Liver (tissue), 7 donors: ENCODE measurements at regions not wholly inside any gene's neighbourhood (a gene's known extent, or its start where the extent isn't known, plus 50 kb on each side); places are given as distances from the start of the nearest gene placed in this dataset.

Experiments used
- DNase-seq: peaks from one replicate; pipeline ENCODE4 v3.0.0-alpha.2; 2017; ENCODE audit warnings: low spot score
- H3K27ac ChIP-seq, 2 donors: one replicate each; pipeline ENCODE4 v1.7.0; 2013; ENCODE audit warnings: inconsistent platforms in 2 of 2, low read length in 2 of 2, control low read depth in 1 of 2, low read depth in 1 of 2, mild to moderate bottlenecking in 1 of 2
- H3K27me3 ChIP-seq, 4 donors: one replicate each; pipeline versions ENCODE4 v1.6.1 to v1.7.0; 2013; ENCODE audit warnings: low read length in 3 of 4, inconsistent platforms in 1 of 4, mild to moderate bottlenecking in 1 of 4, moderate library complexity in 1 of 4; ENCODE audit not compliant: control insufficient read depth in 4 of 4, insufficient read depth in 4 of 4
- H3K36me3 ChIP-seq, 4 donors: one replicate each; pipeline versions ENCODE4 v1.6.1 to v1.7.0; 2013; ENCODE audit warnings: low read length in 3 of 4, mild to moderate bottlenecking in 3 of 4, low read depth in 1 of 4, moderate library complexity in 1 of 4; ENCODE audit not compliant: control insufficient read depth in 4 of 4, insufficient read depth in 3 of 4
- H3K4me1 ChIP-seq, 4 donors: one replicate each; pipeline versions ENCODE4 v1.6.1 to v1.7.0; 2013; ENCODE audit warnings: low read length in 3 of 4, mild to moderate bottlenecking in 3 of 4, moderate library complexity in 1 of 4; ENCODE audit not compliant: control insufficient read depth in 4 of 4, insufficient read depth in 4 of 4
- H3K4me3 ChIP-seq, 3 donors: one replicate each; pipeline versions ENCODE4 v1.6.1 to v1.7.0; 2013; ENCODE audit warnings: low read length in 3 of 3, control low read depth in 1 of 3, low read depth in 1 of 3, mild to moderate bottlenecking in 1 of 3
- H3K9ac ChIP-seq, 2 donors: one replicate each; pipeline ENCODE4 v1.7.0; 2013; ENCODE audit warnings: low read length in 2 of 2, mild to moderate bottlenecking in 2 of 2, moderate library complexity in 2 of 2, control low read depth in 1 of 2, low read depth in 1 of 2
- H3K9me3 ChIP-seq, 4 donors: one replicate each; pipeline versions ENCODE4 v1.6.1 to v1.7.0; 2013; ENCODE audit warnings: low read length in 3 of 4; ENCODE audit not compliant: control insufficient read depth in 4 of 4
- EGR1 ChIP-seq, 2 donors: IDR thresholded peaks; 2 replicates each; pipeline ENCODE4 v1.6.1; 2016 to 2018; ENCODE audit warnings: antibody characterized with exemption in 2 of 2, low read depth in 2 of 2
- FOXA1 ChIP-seq: IDR thresholded peaks from 2 replicates; pipeline ENCODE4 v1.6.1; 2016; ENCODE audit warnings: antibody characterized with exemption
- FOXA2 ChIP-seq: IDR thresholded peaks from 2 replicates; pipeline ENCODE4 v1.6.1; 2016; ENCODE audit warnings: antibody characterized with exemption
- GABPA ChIP-seq, 2 donors: IDR thresholded peaks in 1 of 2; conservative IDR thresholded peaks in 1 of 2; 2 replicates each; pipeline ENCODE4 v1.6.1; 2016; ENCODE audit warnings: antibody characterized with exemption in 2 of 2, mild to moderate bottlenecking in 1 of 2, moderate library complexity in 1 of 2
- HNF4A ChIP-seq, 2 donors: conservative IDR thresholded peaks; 2 replicates each; pipeline ENCODE4 v1.6.1; 2016; ENCODE audit warnings: antibody characterized with exemption in 2 of 2, mild to moderate bottlenecking in 2 of 2
- HNF4G ChIP-seq: IDR thresholded peaks from 2 replicates; pipeline ENCODE4 v1.6.1; 2016; ENCODE audit warnings: antibody characterized with exemption
- MAX ChIP-seq: IDR thresholded peaks from 2 replicates; pipeline ENCODE4 v1.6.1; 2016; ENCODE audit warnings: antibody characterized with exemption
- NR2F2 ChIP-seq: IDR thresholded peaks from 2 replicates; pipeline ENCODE4 v1.6.1; 2016; ENCODE audit warnings: antibody characterized with exemption
- RAD21 ChIP-seq, 2 donors: IDR thresholded peaks; 2 replicates each; pipeline ENCODE4 v1.6.1; 2016; ENCODE audit warnings: antibody characterized with exemption in 2 of 2, mild to moderate bottlenecking in 2 of 2
- SP1 ChIP-seq: IDR thresholded peaks from 2 replicates; pipeline ENCODE4 v1.6.1; 2018; ENCODE audit warnings: antibody characterized with exemption, mild to moderate bottlenecking
- YY1 ChIP-seq: IDR thresholded peaks from 2 replicates; pipeline ENCODE4 v1.6.1; 2016; ENCODE audit warnings: antibody characterized with exemption, mild to moderate bottlenecking
- WGBS: extraction: QIAGEN DNeasy Blood & Tissue Kit; methylation state at CpG from one replicate; pipeline ENCODE4 v1.1.7; 2013; 5-methylcytosine and 5-hydroxymethylcytosine counted together
- TF ChIP-seq, protein P1 (sequence below): IDR thresholded peaks from 2 replicates; pipeline ENCODE4 v1.6.1; 2016; ENCODE audit warnings: antibody characterized with exemption, mild to moderate bottlenecking
- TF ChIP-seq, protein P2 (sequence below): IDR thresholded peaks from 2 replicates; pipeline ENCODE4 v1.6.1; 2016; ENCODE audit warnings: antibody characterized with exemption
- TF ChIP-seq, protein P3 (sequence below): IDR thresholded peaks from 2 replicates; pipeline ENCODE4 v1.6.1; 2016; ENCODE audit warnings: antibody characterized with exemption
- donor health status: healthy.
- donor health status: healthy.
- donor health status: healthy.
- donor health status: healthy.

DNA sequence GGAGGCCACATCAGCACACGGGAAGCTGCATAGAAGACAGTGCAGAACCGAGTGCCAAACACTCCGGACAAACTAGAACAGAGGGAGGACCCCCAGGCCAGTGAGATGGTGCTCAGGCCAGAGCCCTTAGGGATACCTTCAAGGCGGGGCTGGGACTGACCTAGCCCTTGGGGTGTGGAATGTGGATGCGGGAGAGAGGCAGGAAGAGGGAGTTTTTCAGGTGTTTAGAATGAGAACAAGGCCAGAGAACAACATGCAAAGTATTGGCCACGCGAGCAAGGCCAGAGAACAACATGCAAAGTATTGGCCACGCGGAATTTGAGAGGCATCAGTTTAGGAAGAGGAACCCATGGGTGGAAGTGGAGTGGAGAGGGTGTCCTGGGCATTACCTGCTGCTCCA is 65.1 kb upstream of the ATP12A start (continued):
- TF ChIP-seq, protein P1, sequence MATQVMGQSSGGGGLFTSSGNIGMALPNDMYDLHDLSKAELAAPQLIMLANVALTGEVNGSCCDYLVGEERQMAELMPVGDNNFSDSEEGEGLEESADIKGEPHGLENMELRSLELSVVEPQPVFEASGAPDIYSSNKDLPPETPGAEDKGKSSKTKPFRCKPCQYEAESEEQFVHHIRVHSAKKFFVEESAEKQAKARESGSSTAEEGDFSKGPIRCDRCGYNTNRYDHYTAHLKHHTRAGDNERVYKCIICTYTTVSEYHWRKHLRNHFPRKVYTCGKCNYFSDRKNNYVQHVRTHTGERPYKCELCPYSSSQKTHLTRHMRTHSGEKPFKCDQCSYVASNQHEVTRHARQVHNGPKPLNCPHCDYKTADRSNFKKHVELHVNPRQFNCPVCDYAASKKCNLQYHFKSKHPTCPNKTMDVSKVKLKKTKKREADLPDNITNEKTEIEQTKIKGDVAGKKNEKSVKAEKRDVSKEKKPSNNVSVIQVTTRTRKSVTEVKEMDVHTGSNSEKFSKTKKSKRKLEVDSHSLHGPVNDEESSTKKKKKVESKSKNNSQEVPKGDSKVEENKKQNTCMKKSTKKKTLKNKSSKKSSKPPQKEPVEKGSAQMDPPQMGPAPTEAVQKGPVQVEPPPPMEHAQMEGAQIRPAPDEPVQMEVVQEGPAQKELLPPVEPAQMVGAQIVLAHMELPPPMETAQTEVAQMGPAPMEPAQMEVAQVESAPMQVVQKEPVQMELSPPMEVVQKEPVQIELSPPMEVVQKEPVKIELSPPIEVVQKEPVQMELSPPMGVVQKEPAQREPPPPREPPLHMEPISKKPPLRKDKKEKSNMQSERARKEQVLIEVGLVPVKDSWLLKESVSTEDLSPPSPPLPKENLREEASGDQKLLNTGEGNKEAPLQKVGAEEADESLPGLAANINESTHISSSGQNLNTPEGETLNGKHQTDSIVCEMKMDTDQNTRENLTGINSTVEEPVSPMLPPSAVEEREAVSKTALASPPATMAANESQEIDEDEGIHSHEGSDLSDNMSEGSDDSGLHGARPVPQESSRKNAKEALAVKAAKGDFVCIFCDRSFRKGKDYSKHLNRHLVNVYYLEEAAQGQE, result no peak
- TF ChIP-seq RAD21 (IDR thresholded peaks at IDR 0.05), result no peak

DNA sequence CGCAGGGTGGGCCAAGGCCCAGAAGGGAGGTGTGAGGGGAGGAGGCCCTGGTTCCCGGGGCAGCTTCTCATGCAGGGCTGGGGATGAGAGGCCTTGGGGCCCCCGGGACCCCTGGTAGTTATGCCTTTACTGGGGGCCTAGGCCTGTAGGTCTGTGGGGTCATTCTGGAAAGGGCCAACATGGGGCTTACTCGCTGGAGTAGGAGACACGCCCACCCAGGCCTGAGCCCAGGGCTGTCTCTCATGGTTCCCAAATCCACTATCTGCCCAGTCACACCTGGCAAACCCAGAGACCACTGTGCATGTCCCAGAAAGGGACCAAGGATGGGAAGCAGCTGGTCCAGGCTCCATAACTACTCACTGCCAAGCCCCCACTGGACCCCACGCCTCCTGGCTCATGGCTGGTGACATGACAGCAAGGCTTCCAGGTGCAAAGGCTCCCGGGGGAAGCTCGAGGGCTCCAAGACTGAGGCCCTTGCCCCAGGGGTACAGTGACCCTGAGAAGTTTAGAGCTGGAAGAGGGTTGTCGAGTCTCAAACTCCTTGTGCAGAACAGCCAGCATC is 64.2 kb upstream of the ATP12A start:
- Histone ChIP-seq H3K36me3 (no peaks in the 10 kb centered on the region), H3K9me3 (no peaks in the 10 kb centered on the region), H3K27me3 (no peaks in the 10 kb centered on the region), H3K9ac (no peak overlapping the region), H3K4me3 (no peak overlapping the region), H3K4me1 (no peaks in the 10 kb centered on the region), H3K27ac (no peak overlapping the region)
- TF ChIP-seq YY1 (no peak), NR2F2 (no peak), FOXA2 (no peak), MAX (no peak), GABPA (IDR thresholded peaks at IDR 0.05 in 1 of 2, conservative IDR thresholded peaks at IDR 0.05 in 1 of 2) (no peak), EGR1 (IDR thresholded peaks at IDR 0.05; ENCODE audit: low read depth in 2 of 2) (no peak), HNF4G (no peak), SP1 (no peak), HNF4A (conservative IDR thresholded peaks at IDR 0.05) (no peak), FOXA1 (no peak)
- TF ChIP-seq, protein P2, sequence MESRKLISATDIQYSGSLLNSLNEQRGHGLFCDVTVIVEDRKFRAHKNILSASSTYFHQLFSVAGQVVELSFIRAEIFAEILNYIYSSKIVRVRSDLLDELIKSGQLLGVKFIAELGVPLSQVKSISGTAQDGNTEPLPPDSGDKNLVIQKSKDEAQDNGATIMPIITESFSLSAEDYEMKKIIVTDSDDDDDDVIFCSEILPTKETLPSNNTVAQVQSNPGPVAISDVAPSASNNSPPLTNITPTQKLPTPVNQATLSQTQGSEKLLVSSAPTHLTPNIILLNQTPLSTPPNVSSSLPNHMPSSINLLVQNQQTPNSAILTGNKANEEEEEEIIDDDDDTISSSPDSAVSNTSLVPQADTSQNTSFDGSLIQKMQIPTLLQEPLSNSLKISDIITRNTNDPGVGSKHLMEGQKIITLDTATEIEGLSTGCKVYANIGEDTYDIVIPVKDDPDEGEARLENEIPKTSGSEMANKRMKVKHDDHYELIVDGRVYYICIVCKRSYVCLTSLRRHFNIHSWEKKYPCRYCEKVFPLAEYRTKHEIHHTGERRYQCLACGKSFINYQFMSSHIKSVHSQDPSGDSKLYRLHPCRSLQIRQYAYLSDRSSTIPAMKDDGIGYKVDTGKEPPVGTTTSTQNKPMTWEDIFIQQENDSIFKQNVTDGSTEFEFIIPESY, result no peak
- TF ChIP-seq, protein P3, sequence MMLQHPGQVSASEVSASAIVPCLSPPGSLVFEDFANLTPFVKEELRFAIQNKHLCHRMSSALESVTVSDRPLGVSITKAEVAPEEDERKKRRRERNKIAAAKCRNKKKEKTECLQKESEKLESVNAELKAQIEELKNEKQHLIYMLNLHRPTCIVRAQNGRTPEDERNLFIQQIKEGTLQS, result no peak
- 86% methylated on average over 9 of the region's 9 CpGs for WGBS
- no peak for DNase-seq

DNA sequence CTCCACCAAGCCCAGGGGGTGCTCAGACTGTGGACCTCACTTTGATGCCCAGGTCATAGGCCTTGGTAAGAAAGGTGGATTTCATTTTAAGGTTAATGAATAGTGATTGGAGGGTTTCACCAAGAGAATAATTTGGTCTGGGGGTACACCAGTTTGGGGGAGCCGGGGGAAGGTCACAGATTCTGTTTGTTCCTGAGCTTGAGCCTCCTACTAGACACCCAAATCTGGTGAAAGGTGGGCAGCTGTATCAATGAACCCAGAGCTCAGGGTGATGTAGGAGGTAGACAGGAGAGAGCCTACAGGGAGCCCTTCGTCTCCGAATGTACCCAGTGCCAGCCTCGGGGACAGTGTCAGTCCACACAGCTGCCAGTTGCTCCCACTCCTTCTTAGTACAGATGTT is 63.7 kb upstream of the ATP12A start:
- H3K9ac ChIP-seq, result no peak overlapping the region
- no peaks in the 10 kb centered on the region for H3K27me3 ChIP-seq
- no peaks in the 10 kb centered on the region for H3K4me1 ChIP-seq
- no peak for DNase-seq
- no peak overlapping the region for H3K4me3 ChIP-seq
- H3K9me3 ChIP-seq, result no peaks in the 10 kb centered on the region
- no peak overlapping the region for H3K27ac ChIP-seq
- no peak for TF ChIP-seq NR2F2
- TF ChIP-seq, protein P1, result no peak
- H3K36me3 ChIP-seq, result no peaks in the 10 kb centered on the region
- 96% methylated on average over 4 of the region's 4 CpGs for WGBS
